Left lung (tissue), 4 donors: ENCODE measurements at regions not wholly inside any gene's neighbourhood (a gene's known extent, or its start where the extent isn't known, plus 50 kb on each side); places are given as distances from the start of the nearest gene placed in this dataset.

ENCODE experiments used
- ATAC-seq: fragments of 200-7000 bp; cut with Tn5 transposase; one replicate; pipeline ENCODE4 v1.9.1; 2020; ENCODE audit warnings: moderate library complexity
- DNase-seq, 4 donors: peaks; one replicate each; pipeline ENCODE4 v3.0.0-alpha.2; 2013 to 2020
- H3K27ac ChIP-seq, 2 donors: fragments of 200-600 bp; sonication (generic) in 1 of 2; one replicate each; pipeline versions ENCODE4 v1.5.0 to v1.8.0; 2020 to 2021
- H3K27me3 ChIP-seq, 2 donors: fragments of 200-600 bp; sonication (generic) in 1 of 2; one replicate each; pipeline versions ENCODE4 v1.5.0 to v1.8.0; 2020 to 2021
- H3K36me3 ChIP-seq, 2 donors: fragments of 200-600 bp; sonication (generic) in 1 of 2; one replicate each; pipeline versions ENCODE4 v1.5.0 to v1.8.0; 2020 to 2021
- H3K4me1 ChIP-seq, 2 donors: fragments of 200-600 bp; one replicate each; pipeline ENCODE4 v1.8.0; 2021
- H3K4me3 ChIP-seq, 2 donors: fragments of 200-600 bp; sonication (generic) in 1 of 2; one replicate each; pipeline versions ENCODE4 v1.5.0 to v1.8.0; 2020 to 2021; ENCODE audit warnings: mild to moderate bottlenecking in 1 of 2
- H3K9me3 ChIP-seq, 2 donors: fragments of 200-600 bp; sonication (generic) in 1 of 2; one replicate each; pipeline versions ENCODE4 v1.5.0 to v1.8.0; 2020 to 2021
- intact Hi-C, 2 donors: fragments of 100-400 bp; cut with DNase I; formaldehyde crosslinking; loops; one replicate each; pipeline versions ENCODE4 v1.11.2 to v1.14.2; 2022
- TF ChIP-seq, protein P1 (sequence below), 2 donors: fragments of 200-600 bp; sonication (generic) in 1 of 2; IDR thresholded peaks; one replicate each; pipeline versions ENCODE4 v1.5.0 to v1.8.0; 2021; ENCODE audit warnings: antibody characterized with exemption in 2 of 2
- donor health status: DM: no; HTN: yes; CAD: no.
- donor health status: DM: no; HTN: no; CAD: no.

- Histone ChIP-seq H3K27me3 (peaks cover 0 to 56% of the 10 kb centered on the region in 2 donors), H3K9me3 (no peaks in the 10 kb centered on the region), H3K36me3 (no peaks in the 10 kb centered on the region), H3K4me3 (no peak overlapping the region), H3K27ac (no peak overlapping the region), H3K4me1 (no peaks in the 10 kb centered on the region)
- ATAC-seq: no peak
- DNase-seq: no peak
- TF ChIP-seq, protein P1, sequence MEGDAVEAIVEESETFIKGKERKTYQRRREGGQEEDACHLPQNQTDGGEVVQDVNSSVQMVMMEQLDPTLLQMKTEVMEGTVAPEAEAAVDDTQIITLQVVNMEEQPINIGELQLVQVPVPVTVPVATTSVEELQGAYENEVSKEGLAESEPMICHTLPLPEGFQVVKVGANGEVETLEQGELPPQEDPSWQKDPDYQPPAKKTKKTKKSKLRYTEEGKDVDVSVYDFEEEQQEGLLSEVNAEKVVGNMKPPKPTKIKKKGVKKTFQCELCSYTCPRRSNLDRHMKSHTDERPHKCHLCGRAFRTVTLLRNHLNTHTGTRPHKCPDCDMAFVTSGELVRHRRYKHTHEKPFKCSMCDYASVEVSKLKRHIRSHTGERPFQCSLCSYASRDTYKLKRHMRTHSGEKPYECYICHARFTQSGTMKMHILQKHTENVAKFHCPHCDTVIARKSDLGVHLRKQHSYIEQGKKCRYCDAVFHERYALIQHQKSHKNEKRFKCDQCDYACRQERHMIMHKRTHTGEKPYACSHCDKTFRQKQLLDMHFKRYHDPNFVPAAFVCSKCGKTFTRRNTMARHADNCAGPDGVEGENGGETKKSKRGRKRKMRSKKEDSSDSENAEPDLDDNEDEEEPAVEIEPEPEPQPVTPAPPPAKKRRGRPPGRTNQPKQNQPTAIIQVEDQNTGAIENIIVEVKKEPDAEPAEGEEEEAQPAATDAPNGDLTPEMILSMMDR (IDR thresholded peaks at IDR 0.05): no peak
- intact Hi-C loops: no loop called here
Measured at GRCh38 chr1:29933067-29933466, 696.7 kb downstream of the PTPRU start.

- H3K4me1 ChIP-seq: no peaks in the 10 kb centered on the region
- intact Hi-C loops: no loop called here
- ATAC-seq (no peak), DNase-seq (no peak)
- no peaks in the 10 kb centered on the region for H3K36me3 ChIP-seq
- TF ChIP-seq, protein P1 (IDR thresholded peaks at IDR 0.05): no peak
- H3K9me3 ChIP-seq: no peaks in the 10 kb centered on the region
- no peak overlapping the region for H3K27ac ChIP-seq
- H3K27me3 ChIP-seq: peaks cover 0 to 56% of the 10 kb centered on the region in 2 donors
- no peak overlapping the region for H3K4me3 ChIP-seq
Measured at GRCh38 chr1:29932626-29933025, 696.3 kb downstream of the PTPRU start.

DNA sequence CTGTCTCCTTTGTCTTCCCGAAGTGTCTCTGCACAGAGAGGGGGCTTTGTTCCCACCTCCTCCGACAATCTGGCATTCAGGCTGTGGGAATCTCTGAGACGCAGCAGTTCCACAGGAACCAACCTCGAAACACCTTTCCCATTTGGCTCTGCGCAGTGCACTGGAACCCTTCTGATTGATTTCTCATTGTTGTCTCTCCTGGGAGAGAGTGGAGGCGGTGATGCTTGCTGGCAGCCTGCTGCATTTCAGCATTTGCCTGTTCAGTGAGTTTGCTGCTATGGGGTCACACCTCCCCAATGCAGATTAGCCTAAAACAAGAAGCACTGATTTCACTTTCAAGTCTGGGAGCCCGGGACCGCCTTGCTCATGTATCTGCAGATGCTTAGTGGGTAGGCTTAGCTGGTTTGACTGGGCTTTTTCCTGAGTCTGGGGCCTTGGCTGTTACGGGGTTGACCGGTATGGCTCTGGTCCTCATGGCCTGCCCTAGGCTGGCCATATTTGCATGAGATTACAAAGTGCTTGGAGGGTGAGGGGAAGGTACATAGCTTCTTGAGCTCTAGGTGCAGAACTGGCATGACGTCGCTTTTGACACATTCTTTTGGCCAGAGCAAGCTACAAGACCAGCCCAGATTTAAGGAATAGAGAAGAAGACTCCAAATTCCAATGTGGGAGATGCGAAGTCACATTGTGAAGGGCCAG lies 695.3 kb downstream of the PTPRU start:
- Histone ChIP-seq H3K27me3 (peaks cover 0 to 60% of the 10 kb centered on the region in 2 donors), H3K36me3 (no peaks in the 10 kb centered on the region), H3K4me1 (no peaks in the 10 kb centered on the region), H3K4me3 (no peak overlapping the region), H3K9me3 (no peaks in the 10 kb centered on the region), H3K27ac (no peak overlapping the region)
- no peak for ATAC-seq
- no peak for DNase-seq
- intact Hi-C loops: no loop called here
- TF ChIP-seq, protein P1 (IDR thresholded peaks at IDR 0.05): no peak

DNA sequence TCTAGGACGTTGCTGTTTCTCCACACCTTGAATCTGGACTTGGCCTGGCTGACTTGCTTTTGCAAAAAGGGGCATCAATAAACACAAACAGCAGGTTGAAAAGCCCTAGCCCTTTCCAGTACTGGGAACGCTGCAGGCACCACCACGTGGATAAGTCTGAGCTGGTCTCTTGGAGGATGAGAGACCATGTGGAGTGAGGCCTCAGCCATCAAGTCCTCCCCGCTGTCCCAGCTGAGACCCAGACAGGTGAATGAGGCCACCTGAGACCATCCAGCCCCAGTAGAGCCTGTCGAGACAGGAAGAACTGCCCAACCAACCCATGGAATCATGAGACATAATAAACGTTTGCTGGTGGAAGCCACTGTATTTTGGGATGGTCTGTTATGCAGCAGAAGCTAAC lies 688.7 kb downstream of the PTPRU start:
- H3K36me3 ChIP-seq: no peaks in the 10 kb centered on the region
- H3K4me3 ChIP-seq: no peak overlapping the region
- peaks cover 0 to 28% of the 10 kb centered on the region in 2 donors for H3K27me3 ChIP-seq
- H3K9me3 ChIP-seq: no peaks in the 10 kb centered on the region
- no peak overlapping the region for H3K27ac ChIP-seq
- ATAC-seq (no peak), DNase-seq (no peak)
- no peaks in the 10 kb centered on the region for H3K4me1 ChIP-seq
- TF ChIP-seq, protein P1 (IDR thresholded peaks at IDR 0.05): no peak
- intact Hi-C loops: no loop called here

GRCh38 chr1:29924017-29924431 lies 687.7 kb downstream of the PTPRU start:
- Histone ChIP-seq H3K4me3 (no peak overlapping the region), H3K36me3 (no peaks in the 10 kb centered on the region), H3K9me3 (no peaks in the 10 kb centered on the region), H3K4me1 (no peaks in the 10 kb centered on the region), H3K27ac (no peak overlapping the region), H3K27me3 (peaks cover 0 to 17% of the 10 kb centered on the region in 2 donors)
- ATAC-seq (no peak), DNase-seq (no peak)
- TF ChIP-seq, protein P1 (IDR thresholded peaks at IDR 0.05): no peak
- intact Hi-C loops: no loop called here
